Neural progenitor cell (in vitro differentiated cells): ENCODE measurements at regions not wholly inside any gene's neighbourhood (a gene's known extent, or its start where the extent isn't known, plus 50 kb on each side); places are given as distances from the start of the nearest gene placed in this dataset.

Experiments
- DNase-seq: peaks from one replicate; pipeline ENCODE4 v3.0.0-alpha.2; 2016; ENCODE audit warnings: low spot score
- H2AFZ ChIP-seq: fragments of 200-600 bp; sonication (generic); replicated peaks from 2 replicates; pipeline ENCODE4 v1.6.1; 2016; ENCODE audit warnings: antibody characterized with exemption
- H3F3A ChIP-seq: fragments of 200-600 bp; sonication (generic); 2 replicates; pipeline ENCODE4 v1.6.1; 2016; ENCODE audit warnings: antibody characterized with exemption, low read depth
- H3K27ac ChIP-seq: fragments of 200-600 bp; sonication (generic); 2 replicates; pipeline ENCODE4 v1.5.1; 2016; ENCODE audit warnings: mild to moderate bottlenecking
- H3K27me3 ChIP-seq: fragments of 200-600 bp; sonication (generic); 2 replicates; pipeline ENCODE4 v1.6.1; 2016; ENCODE audit warnings: mild to moderate bottlenecking, moderate library complexity
- H3K36me3 ChIP-seq: fragments of 200-600 bp; sonication (generic); 2 replicates; pipeline ENCODE4 v1.5.1; 2016
- H3K4me1 ChIP-seq: fragments of 200-600 bp; sonication (generic); 2 replicates; pipeline ENCODE4 v1.6.1; 2016; ENCODE audit warnings: mixed run types
- H3K4me2 ChIP-seq: fragments of 200-600 bp; sonication (generic); 2 replicates; pipeline ENCODE4 v1.6.1; 2016
- H3K4me3 ChIP-seq: fragments of 200-600 bp; sonication (generic); 2 replicates; pipeline ENCODE4 v1.5.1; 2016
- H3K79me2 ChIP-seq: fragments of 200-600 bp; sonication (generic); 2 replicates; pipeline ENCODE4 v1.6.1; 2016; ENCODE audit warnings: low read depth
- H3K9ac ChIP-seq: fragments of 200-600 bp; sonication (generic); 2 replicates; pipeline ENCODE4 v1.6.1; 2016
- H3K9me3 ChIP-seq: fragments of 200-600 bp; sonication (generic); 2 replicates; pipeline ENCODE4 v1.5.1; 2016; ENCODE audit warnings: low read depth
- H4K20me1 ChIP-seq: fragments of 200-600 bp; sonication (generic); 2 replicates; pipeline ENCODE4 v1.6.1; 2016; ENCODE audit warnings: low read depth
- H3K27ac Mint-ChIP-seq: 3 replicates; pipeline ENCODE4 v1.8.0; 2021; ENCODE audit warnings: mixed read lengths
- H3K27me3 Mint-ChIP-seq: 2 replicates; pipeline ENCODE4 v1.8.0; 2022; ENCODE audit warnings: low read depth, mild to moderate bottlenecking, inconsistent platforms, moderate library complexity, mixed read lengths; ENCODE audit not compliant: insufficient read depth
- H3K36me3 Mint-ChIP-seq: 3 replicates; pipeline ENCODE4 v1.8.0; 2021; ENCODE audit warnings: mixed read lengths
- H3K4me1 Mint-ChIP-seq: 3 replicates; pipeline ENCODE4 v1.8.0; 2021; ENCODE audit warnings: mixed read lengths
- H3K4me3 Mint-ChIP-seq: 3 replicates; pipeline ENCODE4 v1.8.0; 2021; ENCODE audit warnings: mild to moderate bottlenecking, moderate library complexity, mixed read lengths
- H3K9me3 Mint-ChIP-seq: 3 replicates; pipeline ENCODE4 v1.8.0; 2020; ENCODE audit warnings: mixed read lengths
- EZH2 ChIP-seq: fragments of 200-600 bp; sonication (generic); IDR thresholded peaks from 2 replicates; pipeline ENCODE4 v1.6.1; 2017; ENCODE audit warnings: antibody characterized with exemption, mild to moderate bottlenecking, moderate library complexity
- EZH2phosphoT487 ChIP-seq: fragments of 200-600 bp; sonication (generic); IDR thresholded peaks from 2 replicates; pipeline ENCODE4 v1.6.1; 2017; ENCODE audit warnings: antibody characterized with exemption
- TF ChIP-seq, protein P1 (sequence below): fragments of 200-600 bp; sonication (generic); IDR thresholded peaks from 2 replicates; pipeline ENCODE4 v1.5.1; 2017; ENCODE audit warnings: antibody characterized with exemption, mild to moderate bottlenecking

DNA sequence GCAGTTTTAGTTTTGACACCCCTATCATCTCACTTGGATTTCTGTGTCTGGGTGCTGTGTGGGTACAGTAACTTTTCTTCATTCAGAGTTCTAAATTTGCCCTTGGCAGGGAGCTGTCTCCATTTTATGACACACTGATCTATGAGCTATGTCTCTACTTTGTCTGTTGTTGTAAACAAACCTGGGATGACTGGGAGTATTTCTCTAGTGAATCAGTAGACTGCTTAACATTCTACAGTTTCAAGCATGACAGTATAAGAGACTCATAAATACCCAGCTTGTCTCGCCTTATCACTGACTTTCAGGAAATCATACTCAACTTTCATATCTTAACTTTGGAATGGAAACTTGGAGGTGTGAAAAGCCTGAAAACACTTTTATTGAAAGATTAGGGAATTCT, 212.1 kb upstream of the NUDT12 start:
- no peak overlapping the region for H3K27ac ChIP-seq
- no peak overlapping the region for H3K4me3 ChIP-seq
- H3K27me3 Mint-ChIP-seq: peaks cover 2% of the 10 kb centered on the region
- H3K27me3 ChIP-seq: no peaks in the 10 kb centered on the region
- H3K79me2 ChIP-seq: no peaks in the 10 kb centered on the region
- H3K36me3 Mint-ChIP-seq: peaks cover 2% of the 10 kb centered on the region
- no peak overlapping the region for H2AFZ ChIP-seq
- no peak overlapping the region for H3K4me2 ChIP-seq
- H3K36me3 ChIP-seq: no peaks in the 10 kb centered on the region
- H4K20me1 ChIP-seq: no peaks in the 10 kb centered on the region
- H3K9me3 ChIP-seq: no peaks in the 10 kb centered on the region
- H3K4me3 Mint-ChIP-seq: no peak overlapping the region
- no peaks in the 10 kb centered on the region for H3K4me1 Mint-ChIP-seq
- no peaks in the 10 kb centered on the region for H3F3A ChIP-seq
- no peak overlapping the region for H3K9ac ChIP-seq
- TF ChIP-seq, protein P1, sequence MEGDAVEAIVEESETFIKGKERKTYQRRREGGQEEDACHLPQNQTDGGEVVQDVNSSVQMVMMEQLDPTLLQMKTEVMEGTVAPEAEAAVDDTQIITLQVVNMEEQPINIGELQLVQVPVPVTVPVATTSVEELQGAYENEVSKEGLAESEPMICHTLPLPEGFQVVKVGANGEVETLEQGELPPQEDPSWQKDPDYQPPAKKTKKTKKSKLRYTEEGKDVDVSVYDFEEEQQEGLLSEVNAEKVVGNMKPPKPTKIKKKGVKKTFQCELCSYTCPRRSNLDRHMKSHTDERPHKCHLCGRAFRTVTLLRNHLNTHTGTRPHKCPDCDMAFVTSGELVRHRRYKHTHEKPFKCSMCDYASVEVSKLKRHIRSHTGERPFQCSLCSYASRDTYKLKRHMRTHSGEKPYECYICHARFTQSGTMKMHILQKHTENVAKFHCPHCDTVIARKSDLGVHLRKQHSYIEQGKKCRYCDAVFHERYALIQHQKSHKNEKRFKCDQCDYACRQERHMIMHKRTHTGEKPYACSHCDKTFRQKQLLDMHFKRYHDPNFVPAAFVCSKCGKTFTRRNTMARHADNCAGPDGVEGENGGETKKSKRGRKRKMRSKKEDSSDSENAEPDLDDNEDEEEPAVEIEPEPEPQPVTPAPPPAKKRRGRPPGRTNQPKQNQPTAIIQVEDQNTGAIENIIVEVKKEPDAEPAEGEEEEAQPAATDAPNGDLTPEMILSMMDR: no peak
- no peak for TF ChIP-seq EZH2phosphoT487
- H3K4me1 ChIP-seq: peaks cover 4% of the 10 kb centered on the region
- no peak overlapping the region for H3K27ac Mint-ChIP-seq
- peaks cover 8% of the 10 kb centered on the region for H3K9me3 Mint-ChIP-seq
- DNase-seq: no peak

DNA sequence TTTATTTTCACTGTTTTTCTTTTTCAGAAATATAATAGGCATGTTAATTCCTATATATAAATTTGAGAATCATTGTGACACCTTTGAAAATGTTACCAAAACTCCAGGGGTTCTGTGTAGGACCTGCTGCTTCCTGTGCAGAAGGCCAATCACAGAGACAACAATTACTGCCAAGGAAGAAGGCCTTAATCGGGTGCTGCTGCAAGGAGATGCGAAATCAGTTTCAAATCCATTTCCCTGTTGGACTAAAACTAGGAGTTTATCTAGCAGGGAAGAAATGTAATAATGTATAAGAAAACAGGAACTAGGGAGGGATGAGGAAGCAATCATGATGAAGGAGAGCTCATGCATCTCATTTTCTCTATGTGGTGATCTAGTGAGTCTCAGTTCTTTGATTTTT, 209.7 kb upstream of the NUDT12 start:
- peaks cover 4% of the 10 kb centered on the region for H3K4me1 ChIP-seq
- H3K27me3 ChIP-seq: no peaks in the 10 kb centered on the region
- no peak overlapping the region for H2AFZ ChIP-seq
- DNase-seq: no peak
- no peaks in the 10 kb centered on the region for H3K79me2 ChIP-seq
- H3K9me3 ChIP-seq: no peaks in the 10 kb centered on the region
- Mint-ChIP-seq H3K4me3 (no peak overlapping the region), H3K4me1 (no peaks in the 10 kb centered on the region), H3K27me3 (no peaks in the 10 kb centered on the region), H3K36me3 (no peaks in the 10 kb centered on the region), H3K27ac (no peak overlapping the region), H3K9me3 (peaks cover 3% of the 10 kb centered on the region)
- H3K27ac ChIP-seq: no peak overlapping the region
- no peak overlapping the region for H3K9ac ChIP-seq
- H3F3A ChIP-seq: no peaks in the 10 kb centered on the region
- H4K20me1 ChIP-seq: no peaks in the 10 kb centered on the region
- no peak overlapping the region for H3K4me3 ChIP-seq
- no peaks in the 10 kb centered on the region for H3K36me3 ChIP-seq
- TF ChIP-seq EZH2phosphoT487 (no peak), EZH2 (no peak)
- TF ChIP-seq, protein P1: no peak
- H3K4me2 ChIP-seq: no peak overlapping the region

DNA sequence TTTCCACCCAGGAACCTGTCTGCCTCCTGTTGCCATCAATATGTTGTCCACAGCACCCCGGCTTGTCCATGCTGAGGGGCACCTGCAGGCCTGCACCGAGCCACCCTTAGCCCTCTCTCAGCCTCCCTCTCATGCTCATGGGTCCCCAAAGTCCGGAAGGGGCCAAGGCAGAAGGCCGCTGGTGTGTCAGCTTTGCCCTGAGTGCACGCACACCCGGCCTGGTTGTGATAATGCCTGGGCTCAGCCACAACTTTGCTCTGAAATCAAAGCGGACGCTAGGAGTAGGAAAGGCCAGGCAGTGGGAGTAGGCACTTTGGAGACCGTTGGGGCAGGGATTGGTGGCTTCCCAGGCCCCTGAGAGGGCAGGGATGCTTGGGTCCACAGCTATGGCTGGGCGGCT, 201.8 kb upstream of the NUDT12 start:
- no peak overlapping the region for H3K9ac ChIP-seq
- H2AFZ ChIP-seq: no peak overlapping the region
- no peaks in the 10 kb centered on the region for H3K27me3 ChIP-seq
- Mint-ChIP-seq H3K9me3 (no peaks in the 10 kb centered on the region), H3K36me3 (no peaks in the 10 kb centered on the region), H3K27me3 (no peaks in the 10 kb centered on the region), H3K27ac (no peak overlapping the region), H3K4me3 (no peak overlapping the region), H3K4me1 (no peaks in the 10 kb centered on the region)
- no peaks in the 10 kb centered on the region for H3K36me3 ChIP-seq
- H3K79me2 ChIP-seq: no peaks in the 10 kb centered on the region
- no peaks in the 10 kb centered on the region for H4K20me1 ChIP-seq
- no peaks in the 10 kb centered on the region for H3K4me1 ChIP-seq
- H3K4me3 ChIP-seq: no peak overlapping the region
- DNase-seq: no peak
- TF ChIP-seq, protein P1: no peak
- TF ChIP-seq EZH2phosphoT487 (no peak), EZH2 (no peak)
- no peaks in the 10 kb centered on the region for H3K9me3 ChIP-seq
- no peaks in the 10 kb centered on the region for H3F3A ChIP-seq
- H3K4me2 ChIP-seq: no peak overlapping the region
- no peak overlapping the region for H3K27ac ChIP-seq

DNA sequence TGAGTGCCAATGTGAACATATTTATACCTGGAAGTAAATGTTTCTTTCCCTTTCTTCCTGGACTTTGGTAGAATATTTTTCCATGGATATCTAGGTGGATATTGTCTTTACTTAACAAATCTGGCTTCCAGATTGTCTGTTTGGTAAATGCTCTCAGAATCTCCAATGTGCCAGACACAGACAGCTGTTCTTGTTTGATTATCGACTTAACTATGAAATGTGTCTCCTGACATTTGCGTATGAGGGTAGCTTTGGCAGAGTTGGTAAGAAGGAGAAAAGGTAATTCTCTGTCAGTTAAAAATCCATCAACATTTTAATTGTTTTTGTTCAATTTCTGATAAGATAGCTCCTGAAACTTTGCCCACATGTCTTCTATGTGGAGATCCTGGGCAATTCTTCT, 196.4 kb upstream of the NUDT12 start:
- Mint-ChIP-seq H3K4me3 (no peak overlapping the region), H3K27ac (no peak overlapping the region), H3K27me3 (peaks cover 3% of the 10 kb centered on the region), H3K36me3 (no peaks in the 10 kb centered on the region), H3K4me1 (no peaks in the 10 kb centered on the region), H3K9me3 (no peaks in the 10 kb centered on the region)
- Histone ChIP-seq H3K27ac (no peak overlapping the region), H3K79me2 (no peaks in the 10 kb centered on the region), H3K9me3 (no peaks in the 10 kb centered on the region), H3K9ac (no peak overlapping the region), H2AFZ (peak overlapping the region; percentile 23), H4K20me1 (no peaks in the 10 kb centered on the region), H3K36me3 (no peaks in the 10 kb centered on the region), H3K4me3 (no peak overlapping the region), H3K27me3 (no peaks in the 10 kb centered on the region), H3F3A (no peaks in the 10 kb centered on the region), H3K4me2 (no peak overlapping the region), H3K4me1 (no peaks in the 10 kb centered on the region)
- TF ChIP-seq, protein P1: no peak
- no peak for TF ChIP-seq EZH2
- no peak for TF ChIP-seq EZH2phosphoT487
- no peak for DNase-seq
